HEK293 (cell line): ENCODE measurements at regions not wholly inside any gene's neighbourhood (a gene's known extent, or its start where the extent isn't known, plus 50 kb on each side); places are given as distances from the start of the nearest gene placed in this dataset.

ENCODE experiments used
- CTCF ChIA-PET: fragments of 350-600 bp; formaldehyde crosslinking; extraction: SDS; loops from one replicate; lab custom pipeline; 2021; ENCODE audit warnings: antibody characterized with exemption; lab: Yijun Ruan, JAX
- POLR2A ChIA-PET: fragments of 300-600 bp; formaldehyde crosslinking; extraction: SDS; loops from one replicate; lab custom pipeline; 2020; ENCODE audit warnings: antibody characterized with exemption, inconsistent platforms; lab: Yijun Ruan, JAX
- H3K27ac ChIP-seq: fragments of 200-500 bp; sonication (Bioruptor generic); 2 replicates; pipeline ENCODE4 v1.5.1; 2014; ENCODE audit warnings: low read depth, low read length, control low read depth, inconsistent platforms; ENCODE audit errors: extremely low read depth
- H3K36me3 ChIP-seq, 2 experiments: fragments of 200-500 bp in 1 of 2; sonication (Bioruptor generic) in 1 of 2; 1 replicate in 1 of 2; 2 replicates in 1 of 2; pipeline ENCODE4 v1.5.1; 2014 to 2017; ENCODE audit warnings: inconsistent platforms in 2 of 2, low read length in 2 of 2; ENCODE audit not compliant: control insufficient read depth in 2 of 2, insufficient read depth in 1 of 2
- H3K4me1 ChIP-seq: fragments of 200-500 bp; sonication (Bioruptor generic); 2 replicates; pipeline ENCODE4 v1.5.1; 2014; ENCODE audit warnings: mild to moderate bottlenecking, low read length, inconsistent platforms; ENCODE audit not compliant: control insufficient read depth, insufficient read depth
- H3K4me3 ChIP-seq: 2 replicates; pipeline ENCODE4 v1.5.1; 2011; ENCODE audit warnings: low read depth, mild to moderate bottlenecking, control low read depth, low read length, moderate library complexity
- H3K9me3 ChIP-seq: fragments of 200-500 bp; sonication (Bioruptor generic); 2 replicates; pipeline ENCODE4 v1.5.1; 2014; ENCODE audit warnings: low read depth, low read length, inconsistent platforms; ENCODE audit not compliant: control insufficient read depth, insufficient read depth
- ATF2 ChIP-seq: fragments of 450-650 bp; formaldehyde crosslinking; IDR thresholded peaks from 2 replicates; pipeline ENCODE4 v1.5.1; 2016; ENCODE audit warnings: missing biosample characterization, missing genetic modification characterization, low read depth
- EGR2 ChIP-seq: fragments of 450-650 bp; formaldehyde crosslinking; IDR thresholded peaks from 2 replicates; pipeline ENCODE4 v1.5.1; 2016; ENCODE audit warnings: low read depth, missing biosample characterization, missing genetic modification characterization
- INSM2 ChIP-seq: fragments of 450-650 bp; formaldehyde crosslinking; IDR thresholded peaks from 2 replicates; pipeline ENCODE4 v1.5.1; 2016; ENCODE audit warnings: missing biosample characterization, missing genetic modification characterization
- KLF1 ChIP-seq: fragments of 450-650 bp; formaldehyde crosslinking; IDR thresholded peaks from 2 replicates; pipeline ENCODE4 v1.5.1; 2016; ENCODE audit warnings: missing biosample characterization, missing genetic modification characterization
- PBX3 ChIP-seq: sonication (generic); formaldehyde crosslinking; IDR thresholded peaks from 2 replicates; pipeline ENCODE4 v1.8.1; 2022; ENCODE audit warnings: mild to moderate bottlenecking, moderate library complexity, missing genetic modification reagents
- ZBTB26 ChIP-seq: fragments of 450-650 bp; formaldehyde crosslinking; optimal IDR thresholded peaks from 2 replicates; pipeline ENCODE3; 2016; ENCODE audit warnings: missing biosample characterization, mild to moderate bottlenecking, missing genetic modification characterization
- ZFP3 ChIP-seq: fragments of 450-650 bp; formaldehyde crosslinking; IDR thresholded peaks from 2 replicates; pipeline ENCODE4 v1.5.1; 2016; ENCODE audit warnings: low read depth, missing biosample characterization, missing genetic modification characterization
- ZNF121 ChIP-seq: fragments of 450-650 bp; formaldehyde crosslinking; IDR thresholded peaks from 2 replicates; pipeline ENCODE4 v1.5.1; 2016; ENCODE audit warnings: missing biosample characterization, missing genetic modification characterization
- ZNF2 ChIP-seq: fragments of 450-650 bp; formaldehyde crosslinking; IDR thresholded peaks from 2 replicates; pipeline ENCODE4 v1.5.1; 2016; ENCODE audit warnings: missing biosample characterization, missing genetic modification characterization
- ZNF223 ChIP-seq: fragments of 450-650 bp; formaldehyde crosslinking; IDR thresholded peaks from 2 replicates; pipeline ENCODE4 v1.5.1; 2016; ENCODE audit warnings: missing biosample characterization, missing genetic modification characterization
- ZNF280D ChIP-seq: fragments of 450-650 bp; formaldehyde crosslinking; IDR thresholded peaks from 2 replicates; pipeline ENCODE4 v1.5.1; 2016; ENCODE audit warnings: missing biosample characterization, missing genetic modification characterization
- ZNF292 ChIP-seq: fragments of 450-650 bp; formaldehyde crosslinking; IDR thresholded peaks from 2 replicates; pipeline ENCODE4 v1.5.1; 2016; ENCODE audit warnings: low read depth, missing biosample characterization, missing genetic modification characterization, borderline replicate concordance
- ZNF362 ChIP-seq: fragments of 450-650 bp; formaldehyde crosslinking; IDR thresholded peaks from 2 replicates; pipeline ENCODE4 v1.5.1; 2016; ENCODE audit warnings: missing biosample characterization, missing genetic modification characterization
- ZNF416 ChIP-seq: fragments of 450-650 bp; formaldehyde crosslinking; IDR thresholded peaks from 2 replicates; pipeline ENCODE4 v1.5.1; 2016; ENCODE audit warnings: missing biosample characterization, missing genetic modification characterization
- ZNF513 ChIP-seq: fragments of 450-650 bp; IDR thresholded peaks from 2 replicates; pipeline ENCODE4 v1.5.1; 2018; ENCODE audit warnings: missing biosample characterization, missing genetic modification characterization
- ZNF830 ChIP-seq: fragments of 450-650 bp; IDR thresholded peaks from 2 replicates; pipeline ENCODE4 v1.5.0; 2018; ENCODE audit warnings: missing biosample characterization, missing genetic modification characterization, low read depth, mild to moderate bottlenecking, moderate library complexity
- ZSCAN16 ChIP-seq: fragments of 450-650 bp; formaldehyde crosslinking; IDR thresholded peaks from 2 replicates; pipeline ENCODE4 v1.5.1; 2016; ENCODE audit warnings: missing biosample characterization, missing genetic modification characterization

GRCh38 chr16:59459806-59460205, 725.7 kb upstream of the GOT2 start:
- no peak for TF ChIP-seq ZNF830 (tag by site-specific recombination)
- no peak for TF ChIP-seq ZNF2 (tag by site-specific recombination)
- TF ChIP-seq ZNF362: no peak
- TF ChIP-seq ZNF223 (tag by site-specific recombination): no peak
- no peak for TF ChIP-seq ZSCAN16
- TF ChIP-seq ZNF416 (tag by site-specific recombination): no peak
- TF ChIP-seq ZNF280D (tag by site-specific recombination): no peak
- TF ChIP-seq ATF2: no peak
- no peak for TF ChIP-seq ZNF292
- no peak for TF ChIP-seq ZNF121 (tag by site-specific recombination)
- no peak for TF ChIP-seq ZNF513 (tag by site-specific recombination)
- no peak for TF ChIP-seq INSM2 (tag by site-specific recombination)
- no peak for TF ChIP-seq KLF1 (tag by site-specific recombination)
- no peak for TF ChIP-seq ZFP3
- no peak for TF ChIP-seq PBX3 (CRISPR knock-in tag)
- no peak for TF ChIP-seq EGR2 (tag by site-specific recombination)
- TF ChIP-seq ZBTB26 (tag by site-specific recombination): no peak
- ChIA-PET POLR2A (no interaction called here), CTCF (no interaction called here)
- H3K9me3 ChIP-seq: no peaks in the 10 kb centered on the region
- H3K4me3 ChIP-seq: no peak overlapping the region
- no peaks in the 10 kb centered on the region for H3K4me1 ChIP-seq
- no peak overlapping the region for H3K27ac ChIP-seq
- H3K36me3 ChIP-seq: no peaks in the 10 kb centered on the region
